GM21360 (cell line): ENCODE measurements at regions not wholly inside any gene's neighbourhood (a gene's known extent, or its start where the extent isn't known, plus 50 kb on each side); places are given as distances from the start of the nearest gene placed in this dataset.

Experiments
- ATAC-seq: cut with Tn5 transposase; IDR thresholded peaks from one replicate; pipeline ENCODE4 v1.9.1; 2021; ENCODE audit warnings: mild to moderate bottlenecking, moderate library complexity; ENCODE audit not compliant: unreplicated experiment

- no peak for ATAC-seq
Observed at GRCh38 chr13:50099473-50099872, 84.2 kb downstream of the KCNRG start.

GRCh38 chr13:50101590-50101989 lies 86.3 kb downstream of the KCNRG start:
- no peak for ATAC-seq

- no peak for ATAC-seq
Observed at GRCh38 chr13:50104493-50104892, 89.2 kb downstream of the KCNRG start.

GRCh38 chr13:50106559-50106958 lies 91.3 kb downstream of the KCNRG start:
- ATAC-seq, result no peak

GRCh38 chr13:50107205-50107604 lies 92.0 kb downstream of the KCNRG start:
- no peak for ATAC-seq

GRCh38 chr13:50114961-50115360 lies 99.7 kb downstream of the KCNRG start:
- no peak for ATAC-seq

- ATAC-seq, result no peak
Observed at GRCh38 chr13:50115695-50116094, 100.5 kb downstream of the KCNRG start.

- ATAC-seq, result no peak
Observed at GRCh38 chr13:50116430-50116973, 101.3 kb downstream of the KCNRG start.

GRCh38 chr13:50119591-50119990 lies 104.3 kb downstream of the KCNRG start:
- ATAC-seq, result no peak

GRCh38 chr13:50122455-50122854 lies 107.2 kb downstream of the KCNRG start:
- no peak for ATAC-seq

GRCh38 chr13:50123002-50123401 lies 107.8 kb downstream of the KCNRG start:
- no peak for ATAC-seq

GRCh38 chr13:50123515-50123861 lies 108.2 kb downstream of the KCNRG start:
- ATAC-seq, result no peak

- peak; percentile 51 for ATAC-seq
Observed at GRCh38 chr13:50123862-50124535, 108.8 kb downstream of the KCNRG start.

- peak; percentile 8 for ATAC-seq
Observed at GRCh38 chr13:50124536-50125303, 109.5 kb downstream of the KCNRG start.

- no peak for ATAC-seq
Observed at GRCh38 chr13:50125304-50125553, 110.0 kb downstream of the KCNRG start.

GRCh38 chr13:50125554-50126262 lies 110.5 kb downstream of the KCNRG start:
- no peak for ATAC-seq

GRCh38 chr13:50126263-50126992 lies 111.2 kb downstream of the KCNRG start:
- no peak for ATAC-seq

GRCh38 chr13:50126993-50127725 lies 111.9 kb downstream of the KCNRG start:
- ATAC-seq, result no peak

- ATAC-seq, result no peak
Observed at GRCh38 chr13:50127726-50128291, 112.6 kb downstream of the KCNRG start.

GRCh38 chr13:50128428-50128931 lies 113.2 kb downstream of the KCNRG start:
- ATAC-seq, result no peak
